ENCODE measurements at regions not wholly inside any gene's neighbourhood (a gene's known extent, or its start where the extent isn't known, plus 50 kb on each side); places are given as distances from the start of the nearest gene placed in this dataset.

DNA sequence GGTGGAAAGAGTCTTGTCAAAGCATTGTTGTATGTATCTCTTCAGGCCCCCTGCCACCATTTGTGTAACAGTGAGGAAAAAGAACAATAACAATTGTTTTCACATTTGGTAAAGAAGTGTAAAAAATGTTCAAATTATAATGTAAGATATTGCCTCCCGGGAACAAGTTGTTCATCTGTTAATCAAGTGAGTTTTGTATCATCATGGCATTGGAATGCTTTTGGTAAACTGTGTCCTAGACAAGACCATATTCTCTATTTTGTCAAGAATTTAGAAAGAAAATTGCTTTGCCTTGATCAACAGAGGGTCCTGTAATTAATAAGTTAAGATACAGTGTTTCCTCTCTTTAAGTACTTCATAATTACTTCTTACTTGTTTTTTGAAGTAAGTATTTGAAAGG lies 692.0 kb upstream of the NR5A2 start:
- no peak for DNase-seq (ENCODE audit: low spot score)

DNA sequence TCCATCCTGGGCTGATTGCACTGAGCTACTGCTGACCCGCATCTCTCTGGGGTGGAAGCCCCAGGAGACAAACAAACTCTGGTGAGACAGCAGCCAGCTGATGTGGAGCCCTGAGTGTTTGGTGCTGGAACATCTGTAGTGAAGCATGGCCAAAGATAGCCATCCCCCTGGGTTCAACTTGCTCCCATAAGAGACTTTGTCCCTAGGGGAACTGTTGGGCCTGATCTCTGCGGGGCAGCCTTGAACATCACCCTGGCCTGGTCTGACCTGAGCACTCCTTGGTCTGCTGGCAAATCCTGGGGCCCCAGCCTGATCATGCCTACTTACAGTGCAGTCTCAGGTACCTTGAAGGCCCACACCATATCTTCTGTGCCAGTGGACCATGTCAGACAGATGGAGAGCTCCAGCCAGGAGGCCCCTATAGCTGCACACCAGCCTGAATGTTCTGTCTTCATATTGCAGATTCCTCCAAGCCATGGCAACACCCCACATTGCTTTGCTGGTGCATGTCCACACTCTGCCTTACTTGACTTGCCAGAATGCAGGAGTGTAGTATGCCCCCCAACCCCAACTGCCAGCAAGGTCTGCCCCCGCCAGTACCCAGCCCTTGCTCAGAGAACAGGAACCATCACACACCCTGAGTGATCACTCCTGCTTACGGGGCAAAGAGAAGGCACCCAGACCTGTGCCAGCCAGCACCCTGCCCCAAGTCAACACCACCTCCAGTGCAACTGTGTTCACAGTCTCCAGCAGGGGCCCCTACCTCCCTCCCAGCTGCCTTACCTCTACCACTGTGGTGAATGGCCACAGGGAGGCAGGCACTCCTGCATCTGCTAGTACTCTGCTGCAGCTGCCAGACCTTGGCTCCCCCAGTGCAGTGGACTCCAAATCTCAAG lies 690.5 kb upstream of the NR5A2 start:
- no peak for DNase-seq (ENCODE audit: low spot score)

- DNase-seq (ENCODE audit: low spot score), result no peak
Measured at GRCh38 chr1:199338760-199339159, 688.8 kb upstream of the NR5A2 start.

DNA sequence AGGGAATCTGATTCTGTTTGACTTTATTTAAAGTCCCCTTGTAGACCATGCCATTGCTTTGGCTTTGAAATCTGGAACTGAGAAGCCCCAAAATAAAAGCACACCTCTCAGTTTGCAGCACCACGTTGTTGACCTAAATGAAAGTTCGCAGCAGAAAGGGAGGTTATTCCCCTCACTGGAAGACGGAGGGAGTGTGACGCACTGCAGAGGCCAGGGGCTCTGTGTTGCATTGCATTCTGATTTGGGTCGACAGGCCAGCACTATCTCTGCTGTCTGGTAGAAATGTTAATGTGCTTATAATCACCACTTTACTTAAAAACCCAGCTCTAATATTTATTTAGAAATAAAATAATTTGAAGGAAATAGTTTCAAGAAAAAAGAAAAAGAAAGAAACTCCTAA lies 675.2 kb upstream of the NR5A2 start:
- DNase-seq (ENCODE audit: low spot score), result no peak

- no peak for DNase-seq (ENCODE audit: low spot score)
Measured at GRCh38 chr1:199353906-199354305, 673.6 kb upstream of the NR5A2 start.

GRCh38 chr1:199356561-199356960 lies 670.9 kb upstream of the NR5A2 start:
- DNase-seq (ENCODE audit: low spot score), result no peak

DNA sequence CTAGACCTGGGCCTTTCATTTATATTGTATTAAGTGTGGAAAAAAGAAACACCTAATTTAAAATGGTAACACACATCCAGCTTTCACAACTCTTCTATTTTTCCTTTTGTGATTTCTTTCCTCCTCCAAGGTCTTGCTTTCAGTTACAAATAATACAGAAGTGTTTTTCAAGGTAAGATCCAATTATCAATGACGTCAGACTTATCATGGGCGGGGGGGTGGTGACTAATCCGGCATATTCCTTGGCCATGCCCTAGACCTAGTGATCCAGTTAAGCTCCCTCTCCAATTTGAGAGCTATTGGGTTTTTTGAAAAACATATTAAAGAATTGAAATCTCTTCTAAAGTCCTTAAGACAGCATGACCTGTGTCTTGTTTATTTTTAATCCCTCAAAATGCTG lies 669.9 kb upstream of the NR5A2 start:
- DNase-seq (ENCODE audit: low spot score), result no peak

DNA sequence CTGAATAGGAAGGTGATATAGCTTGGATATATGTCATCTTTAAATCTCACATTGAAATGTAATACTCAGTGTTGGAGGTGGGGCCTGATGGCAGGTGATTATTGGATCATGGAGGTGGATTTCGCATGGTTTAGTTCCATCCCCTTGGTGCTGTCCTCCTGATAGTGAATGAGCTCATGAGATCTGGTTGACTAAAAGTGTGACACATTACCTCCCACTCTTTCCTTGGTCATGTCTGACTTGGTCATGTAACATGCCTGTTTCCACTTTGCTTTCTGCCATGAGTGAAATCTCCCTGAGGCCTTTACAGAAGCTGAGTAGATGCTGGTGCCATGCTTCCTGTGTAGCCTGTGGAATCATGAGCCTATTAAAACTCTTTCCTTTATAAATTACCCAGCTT lies 664.5 kb upstream of the NR5A2 start:
- DNase-seq (ENCODE audit: low spot score), result no peak

DNA sequence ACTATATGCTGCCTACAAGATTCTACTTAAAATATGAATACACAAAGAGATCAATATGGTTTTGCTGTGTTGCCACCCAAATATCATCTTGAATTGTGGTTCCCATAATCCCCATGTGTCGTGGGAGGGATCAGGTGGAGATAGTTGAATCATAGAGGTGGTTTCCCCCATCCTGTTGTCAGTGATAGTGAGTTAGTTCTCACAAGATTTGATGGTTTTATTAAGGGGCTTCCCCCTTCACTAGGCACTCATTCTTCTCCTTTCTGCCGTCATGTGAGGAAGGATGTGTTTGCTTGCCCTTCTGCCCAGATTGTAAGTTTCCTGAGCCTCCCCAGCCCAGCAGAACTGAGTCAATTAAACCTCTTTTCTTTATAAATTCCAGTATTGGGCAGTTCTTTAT lies 654.4 kb upstream of the NR5A2 start:
- DNase-seq (ENCODE audit: low spot score), result no peak

DNA sequence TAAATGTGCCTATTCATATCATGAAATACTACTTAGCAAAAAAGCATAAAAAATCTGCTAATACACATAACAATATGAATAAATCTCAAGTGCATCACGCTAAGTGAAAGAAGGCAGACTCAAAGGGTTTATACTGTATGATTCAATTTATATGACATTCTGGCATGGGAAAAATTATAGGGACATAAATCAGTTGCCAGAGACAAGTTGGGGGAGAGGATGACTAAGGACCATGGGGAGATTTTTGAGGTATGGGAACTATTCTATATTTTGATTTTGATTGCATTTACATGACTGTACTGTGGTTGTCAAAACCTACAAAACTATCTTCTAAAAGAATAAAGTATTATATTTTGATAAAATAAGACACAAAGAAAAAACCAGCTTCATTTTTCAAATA lies 650.3 kb upstream of the NR5A2 start:
- DNase-seq (ENCODE audit: low spot score), result no peak

GRCh38 chr1:199383793-199384192 lies 643.7 kb upstream of the NR5A2 start:
- no peak for DNase-seq (ENCODE audit: low spot score)

DNA sequence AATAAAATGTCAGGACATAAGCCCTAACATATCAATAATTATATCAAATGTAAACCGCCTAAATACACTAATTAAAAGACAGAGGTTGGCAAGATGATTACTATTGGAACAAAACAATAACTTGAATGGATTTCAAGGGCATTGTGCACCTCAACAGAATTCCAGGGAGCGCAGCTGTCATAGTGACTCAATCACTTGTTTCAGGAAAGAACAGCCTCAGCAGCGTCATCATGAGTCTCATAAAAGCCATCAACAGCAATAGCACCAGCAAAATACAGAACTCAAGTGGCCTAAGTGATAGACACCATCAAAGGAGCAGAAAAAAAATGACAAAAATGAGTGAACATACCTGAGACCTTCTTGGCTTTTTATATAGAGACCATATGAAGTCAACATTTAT lies 632.7 kb upstream of the NR5A2 start:
- no peak for DNase-seq (ENCODE audit: low spot score)

DNA sequence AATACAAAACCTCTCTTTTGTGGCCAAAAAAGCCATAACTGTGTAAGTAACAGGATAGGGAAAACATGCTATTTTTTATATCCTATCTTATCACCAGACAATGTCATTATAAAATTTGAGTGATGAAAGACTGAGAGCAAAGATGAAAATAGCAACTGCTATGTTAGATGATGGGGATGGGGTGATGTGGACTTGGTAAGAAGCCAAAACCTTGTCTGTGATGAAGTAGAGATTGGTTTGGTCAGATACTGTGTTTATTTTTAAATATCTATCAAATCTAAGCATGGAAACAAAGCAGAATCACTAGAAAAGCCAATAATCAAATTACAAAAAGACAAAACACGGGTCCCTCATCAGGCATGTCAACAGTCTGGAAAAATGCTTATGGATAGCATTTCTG lies 631.1 kb upstream of the NR5A2 start:
- no peak for DNase-seq (ENCODE audit: low spot score)

GRCh38 chr1:199399996-199400724 lies 627.4 kb upstream of the NR5A2 start:
- DNase-seq (ENCODE audit: low spot score), result no peak

GRCh38 chr1:199403531-199404116 lies 623.9 kb upstream of the NR5A2 start:
- DNase-seq (ENCODE audit: low spot score), result no peak

- no peak for DNase-seq (ENCODE audit: low spot score)
Measured at GRCh38 chr1:199404191-199404590, 623.3 kb upstream of the NR5A2 start.

DNA sequence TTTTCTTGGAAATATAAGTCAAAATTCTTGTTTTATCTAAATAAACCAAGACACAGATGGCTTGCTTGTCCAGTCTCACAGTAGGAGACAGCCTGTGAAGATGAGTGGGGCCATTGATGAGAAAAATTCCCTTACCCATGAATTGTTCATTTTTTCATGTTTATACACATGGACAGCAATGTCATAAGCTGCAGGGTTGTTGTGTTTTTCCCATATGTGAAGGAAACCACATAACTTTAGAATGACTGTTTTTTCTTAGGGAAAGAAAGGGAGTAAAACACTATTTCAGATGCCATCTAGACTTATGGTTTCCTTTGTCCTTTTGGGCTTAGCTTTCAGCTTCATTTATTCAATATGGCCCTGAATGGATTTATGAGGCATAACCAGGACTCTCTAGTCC lies 622.5 kb upstream of the NR5A2 start:
- DNase-seq (ENCODE audit: low spot score), result no peak

DNA sequence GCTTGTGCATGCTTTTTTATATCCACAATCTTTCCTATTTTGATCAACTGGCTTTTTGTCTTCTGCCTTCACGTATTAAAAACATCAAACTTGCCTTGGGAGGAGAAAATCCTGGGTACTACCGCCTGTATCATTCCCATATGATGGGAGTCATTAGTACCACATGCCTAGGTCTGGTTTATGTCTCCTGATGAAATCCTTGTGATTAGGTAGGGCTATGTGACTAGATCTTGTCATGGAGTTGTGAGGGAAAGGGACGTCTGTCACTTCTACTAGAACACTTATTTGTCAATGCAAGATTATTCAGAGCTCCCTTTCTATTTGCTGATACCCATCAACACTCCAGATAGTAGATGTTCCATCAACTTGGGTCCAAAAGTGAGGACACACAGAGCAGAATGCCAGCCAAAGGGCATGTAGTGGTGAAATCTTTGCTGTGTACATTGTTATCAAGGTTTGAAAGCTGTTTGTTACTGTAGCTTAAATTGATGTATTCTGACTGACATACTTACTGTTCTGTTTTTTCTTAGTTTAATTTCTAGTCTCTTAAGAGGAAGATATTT lies 621.8 kb upstream of the NR5A2 start:
- DNase-seq (ENCODE audit: low spot score), result no peak

DNA sequence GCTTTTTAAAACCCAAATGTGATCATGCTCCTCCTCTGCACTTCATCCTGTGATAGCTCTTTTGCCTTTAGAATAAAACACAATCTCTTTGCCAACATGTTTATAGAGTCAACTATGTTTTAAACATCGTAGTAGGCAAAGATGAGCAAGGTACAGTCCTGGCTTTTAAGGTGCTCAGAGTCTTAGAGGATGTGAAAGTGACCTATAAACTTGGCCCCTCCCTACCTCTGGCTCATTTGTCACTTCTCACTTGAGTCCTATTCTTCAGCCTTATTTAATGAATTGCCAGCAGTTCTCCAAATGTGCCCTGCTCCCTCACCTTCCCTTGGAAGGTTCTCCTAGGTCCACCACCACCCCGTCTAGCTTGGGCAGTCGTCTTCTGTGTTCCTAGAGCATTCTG lies 617.0 kb upstream of the NR5A2 start:
- no peak for DNase-seq (ENCODE audit: low spot score)

DNA sequence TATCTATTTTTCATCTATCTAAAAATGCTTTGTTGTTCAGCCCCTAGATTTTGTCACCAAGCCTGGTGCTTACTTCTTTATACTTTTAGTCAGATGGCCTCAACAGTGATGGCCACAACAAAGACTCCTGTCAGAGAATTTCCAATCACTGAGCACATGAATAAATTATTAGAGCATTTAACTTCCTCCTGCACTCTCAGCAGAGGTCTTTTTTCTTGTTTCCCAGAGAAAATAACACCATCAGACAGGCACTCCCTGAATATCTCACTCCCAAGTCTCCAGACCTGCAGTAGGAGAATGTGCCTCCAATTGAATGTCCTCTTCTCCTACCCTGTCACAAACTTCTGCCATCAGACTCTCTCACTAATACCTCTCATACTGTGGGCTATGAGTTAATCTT lies 616.0 kb upstream of the NR5A2 start:
- DNase-seq (ENCODE audit: low spot score), result no peak

DNA sequence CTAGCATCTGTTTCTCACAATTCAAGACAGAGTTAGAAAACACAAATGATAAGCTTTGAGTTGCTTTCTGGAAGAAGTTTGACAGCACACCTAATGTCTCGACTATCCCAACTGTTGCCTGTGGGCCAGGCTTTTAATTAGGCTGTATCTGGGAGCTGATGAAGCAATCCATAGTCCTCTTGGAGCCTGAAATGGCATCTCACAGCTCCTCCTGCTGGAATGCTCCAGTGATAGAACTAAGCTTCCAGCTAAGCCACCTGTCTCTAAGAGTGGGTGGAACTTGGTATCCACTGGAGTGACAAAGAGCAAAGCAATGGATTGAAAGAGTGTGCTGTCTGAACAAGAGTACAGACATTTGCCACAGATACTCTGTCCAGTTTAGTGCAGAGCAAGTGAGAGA lies 605.3 kb upstream of the NR5A2 start:
- DNase-seq (ENCODE audit: low spot score), result no peak

DNA sequence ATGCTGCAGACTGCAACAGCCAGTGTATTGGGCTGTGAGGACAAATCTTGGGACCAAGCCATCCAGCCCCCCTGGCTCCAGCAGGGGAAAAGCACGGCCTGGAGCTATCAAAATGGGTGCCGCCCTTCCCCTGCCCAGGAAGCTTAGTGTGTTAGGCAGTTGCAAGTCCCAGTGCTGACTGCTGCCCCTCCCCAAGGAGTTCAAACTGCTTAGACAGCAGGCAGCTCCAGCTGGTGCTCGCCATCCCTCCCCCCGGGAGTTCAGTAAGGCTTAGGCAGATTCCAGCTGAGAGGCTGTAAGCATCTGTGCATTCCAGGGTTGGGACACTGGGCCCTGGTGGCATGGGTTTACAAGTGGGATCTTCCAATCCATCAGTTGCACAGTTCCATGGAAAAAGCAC lies 579.6 kb upstream of the NR5A2 start:
- no peak for DNase-seq (ENCODE audit: low spot score)

DNA sequence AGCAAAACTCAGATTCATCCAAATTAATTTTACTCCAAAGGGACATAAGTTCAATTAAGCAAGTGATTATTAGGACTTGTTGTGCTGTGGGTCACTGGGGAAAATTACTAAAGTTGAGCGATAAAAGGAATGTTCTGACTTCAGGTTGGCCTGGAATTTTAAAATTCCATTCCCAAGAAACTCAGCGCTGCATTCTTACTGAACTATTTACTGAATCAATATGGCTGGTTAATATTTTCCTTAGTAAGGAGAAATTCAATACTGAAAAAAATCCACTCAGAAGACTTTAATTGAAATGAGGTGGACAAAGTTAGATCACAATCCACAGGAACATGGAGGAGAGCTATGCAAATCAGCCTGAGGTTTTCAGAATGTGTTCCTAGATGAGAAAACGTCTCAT lies 578.9 kb upstream of the NR5A2 start:
- DNase-seq (ENCODE audit: low spot score), result no peak
